HG02884 (cell line): ENCODE measurements at regions not wholly inside any gene's neighbourhood (a gene's known extent, or its start where the extent isn't known, plus 50 kb on each side); places are given as distances from the start of the nearest gene placed in this dataset.
A peak's percentile ranks its signal among the peaks of the same experiment; 100 is the strongest.

Source experiments
- ATAC-seq: cut with Tn5 transposase; IDR thresholded peaks from one replicate; pipeline ENCODE4 v1.9.1; 2021; ENCODE audit warnings: mild to moderate bottlenecking, moderate library complexity; ENCODE audit not compliant: unreplicated experiment

DNA sequence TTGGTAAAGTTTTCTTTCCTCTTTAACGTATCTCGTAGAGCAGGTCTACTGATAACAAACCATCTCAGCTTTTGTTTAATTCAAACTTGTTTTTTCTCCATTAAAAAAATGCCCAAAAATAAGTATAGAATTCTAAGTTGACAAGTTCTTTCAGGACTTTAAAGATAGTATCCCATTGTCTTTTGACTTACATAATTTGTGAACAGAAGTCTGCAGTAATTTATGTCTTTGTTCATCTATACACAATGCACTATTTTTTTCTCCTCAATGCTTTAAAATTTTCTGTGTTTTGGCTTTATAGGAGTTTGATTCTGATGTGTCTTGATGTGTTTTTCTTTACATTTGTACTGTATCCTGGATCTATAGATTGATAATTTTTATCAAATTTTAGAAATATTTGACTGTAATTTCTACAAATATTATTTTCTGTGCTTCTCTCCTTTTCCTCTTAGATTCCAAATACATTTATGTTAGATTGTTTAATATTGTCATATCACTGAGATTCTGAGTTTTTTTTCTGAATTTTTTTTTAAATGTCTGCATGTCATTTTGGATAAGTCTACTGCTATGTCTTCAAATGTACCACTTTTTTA is 143.3 kb downstream of the FTCDNL1 start:
- ATAC-seq = no peak

DNA sequence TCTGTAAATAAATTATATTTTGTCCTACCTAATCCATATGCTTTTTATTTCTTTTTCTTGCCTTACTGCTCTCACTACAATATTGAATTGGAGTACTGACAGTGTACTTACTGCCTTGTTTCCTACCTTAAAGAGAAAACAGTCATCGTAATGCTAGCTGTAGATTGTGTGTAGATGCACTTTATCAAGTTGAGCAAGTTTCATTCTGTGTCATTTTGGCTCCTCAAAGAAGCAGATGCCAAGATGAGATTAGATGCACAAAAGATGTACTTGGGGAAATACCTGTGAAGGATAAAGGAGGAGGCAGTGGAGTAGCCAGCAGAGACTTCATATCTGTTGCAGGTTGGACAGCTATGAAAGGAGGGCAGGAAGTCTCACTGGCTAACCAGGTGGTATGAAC is 145.5 kb downstream of the FTCDNL1 start:
- ATAC-seq = no peak

DNA sequence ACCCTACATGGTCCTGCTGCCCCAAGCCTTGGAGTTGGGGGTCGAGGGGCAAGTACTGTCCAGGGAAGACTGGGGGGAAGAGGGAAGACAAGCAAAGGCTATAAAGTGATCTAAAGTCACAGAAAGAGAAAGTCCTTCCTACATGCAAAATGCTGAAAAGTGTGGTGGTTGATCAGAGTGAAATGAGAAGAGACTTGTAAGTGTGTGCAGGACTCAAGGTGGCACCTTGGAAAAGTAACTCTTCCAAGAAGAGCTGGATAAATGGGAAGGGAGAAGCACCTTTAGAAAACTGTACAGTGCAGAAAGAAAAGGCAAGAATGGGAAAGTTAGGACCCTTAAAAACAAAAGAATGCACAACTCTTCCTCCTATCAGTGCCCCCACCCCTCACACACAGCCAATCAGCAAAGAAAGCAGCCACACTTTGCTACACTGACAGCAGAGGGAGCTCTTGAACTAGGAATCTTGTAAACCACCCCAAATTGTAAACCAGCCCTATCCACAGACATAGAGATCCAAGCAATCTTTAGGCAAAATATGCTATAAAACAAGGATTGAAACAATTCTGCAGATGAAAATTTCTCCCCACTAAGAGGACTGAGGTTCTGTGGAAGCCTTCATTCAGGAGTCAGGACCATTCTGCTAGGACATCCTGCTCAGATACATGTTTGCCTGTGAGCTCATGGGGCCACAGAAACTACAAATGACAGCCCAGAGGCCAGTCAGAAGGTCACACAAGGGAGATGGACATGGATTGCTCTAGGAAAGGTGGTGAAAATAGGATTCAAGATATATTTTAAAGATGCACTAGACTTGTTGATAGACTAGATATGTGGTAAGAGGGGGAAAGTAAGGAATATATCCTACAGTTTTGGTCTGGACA is 146.4 kb downstream of the FTCDNL1 start:
- ATAC-seq = no peak

DNA sequence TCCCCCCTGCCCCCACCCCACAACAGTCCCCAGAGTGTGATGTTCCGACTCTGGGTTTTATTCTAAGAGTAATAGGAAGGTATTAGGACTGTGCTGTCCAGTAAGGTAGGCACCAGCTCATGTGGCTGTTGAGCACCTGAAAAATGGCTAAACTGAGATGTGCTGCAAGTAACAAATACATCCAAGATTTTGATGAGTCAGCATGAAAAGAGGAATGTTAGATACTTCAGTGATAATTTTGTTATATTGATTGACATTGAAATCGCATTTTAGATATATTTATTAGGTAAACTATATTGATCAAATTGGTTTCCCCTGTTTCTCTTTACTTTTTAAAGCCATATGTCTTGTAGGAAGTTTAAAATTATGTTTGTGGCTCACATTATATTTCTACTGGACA is 147.8 kb downstream of the FTCDNL1 start:
- no peak for ATAC-seq

DNA sequence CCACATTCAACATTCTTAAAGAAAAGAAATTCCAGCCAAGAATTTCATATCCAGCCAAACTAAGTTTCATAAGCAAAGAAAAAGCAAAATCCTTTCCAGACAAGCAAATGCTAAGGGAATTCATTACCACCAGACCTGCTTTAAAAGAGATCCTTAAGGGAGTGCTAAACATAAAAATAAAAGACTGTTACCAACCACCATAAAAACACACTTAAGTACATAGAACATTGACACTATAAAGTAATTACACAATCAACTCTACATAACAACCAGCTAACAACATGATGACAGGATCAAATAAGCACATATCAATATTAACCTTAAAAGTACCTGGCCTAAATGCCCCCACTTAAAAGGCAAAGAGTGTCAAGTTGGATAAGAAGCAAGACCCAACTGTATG is 153.5 kb downstream of the FTCDNL1 start:
- no peak for ATAC-seq

DNA sequence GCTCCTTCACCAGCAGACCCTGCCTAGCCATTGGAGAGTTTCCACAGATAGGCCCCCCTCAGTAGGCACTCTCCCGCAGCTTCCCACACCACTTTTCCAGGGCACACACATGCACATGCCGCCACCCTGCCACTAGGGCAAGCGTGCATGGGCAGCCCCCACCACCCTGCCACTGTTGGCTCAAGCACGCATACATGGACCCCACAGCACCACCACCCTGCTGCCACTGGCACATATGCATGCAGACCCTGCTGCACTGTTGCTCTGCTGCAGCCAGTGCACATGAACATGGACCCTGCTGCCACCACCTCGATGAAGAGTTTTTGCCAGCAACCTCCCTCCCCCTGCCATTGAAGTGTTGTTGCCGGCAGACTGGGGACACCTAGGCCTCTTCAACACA is 154.9 kb downstream of the FTCDNL1 start:
- ATAC-seq = no peak

DNA sequence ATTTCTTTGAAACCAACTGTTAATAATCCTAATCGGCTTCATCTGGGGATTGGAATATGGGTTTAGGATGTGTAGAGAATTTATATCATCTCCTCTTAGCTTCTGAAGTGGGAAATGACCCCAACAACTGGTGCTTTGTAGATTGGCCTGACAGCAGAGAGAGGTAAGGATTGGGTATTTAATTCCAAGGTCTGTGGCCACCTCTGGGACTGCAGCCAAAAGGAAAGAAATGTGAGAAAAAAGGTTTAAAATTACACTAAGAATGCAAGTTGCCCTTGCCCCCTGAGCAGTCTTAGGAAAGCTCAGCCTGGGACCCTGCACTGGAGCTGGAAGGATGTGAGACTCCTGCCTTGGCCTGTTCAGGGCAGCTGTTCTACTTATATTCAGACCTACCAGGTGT is 157.1 kb downstream of the FTCDNL1 start:
- no peak for ATAC-seq

DNA sequence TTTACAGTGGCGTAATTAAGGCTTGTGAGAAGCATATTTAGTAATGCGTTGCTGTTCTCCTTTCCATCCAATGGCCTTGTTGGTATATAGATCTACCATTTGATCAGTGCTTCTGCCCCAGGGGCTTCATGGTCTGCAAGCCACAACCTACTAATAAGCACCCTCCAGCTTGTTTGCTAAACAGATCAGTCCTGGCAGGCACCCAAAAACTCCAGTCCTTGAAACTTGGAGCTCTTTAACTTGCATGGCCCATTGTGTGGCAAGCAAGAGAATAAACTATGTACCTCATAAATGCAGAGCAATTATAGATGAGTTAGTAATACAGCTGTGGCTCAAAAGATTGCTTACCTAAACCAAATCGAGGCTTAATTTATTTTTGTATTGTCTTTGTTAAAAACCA is 158.5 kb downstream of the FTCDNL1 start:
- no peak for ATAC-seq

DNA sequence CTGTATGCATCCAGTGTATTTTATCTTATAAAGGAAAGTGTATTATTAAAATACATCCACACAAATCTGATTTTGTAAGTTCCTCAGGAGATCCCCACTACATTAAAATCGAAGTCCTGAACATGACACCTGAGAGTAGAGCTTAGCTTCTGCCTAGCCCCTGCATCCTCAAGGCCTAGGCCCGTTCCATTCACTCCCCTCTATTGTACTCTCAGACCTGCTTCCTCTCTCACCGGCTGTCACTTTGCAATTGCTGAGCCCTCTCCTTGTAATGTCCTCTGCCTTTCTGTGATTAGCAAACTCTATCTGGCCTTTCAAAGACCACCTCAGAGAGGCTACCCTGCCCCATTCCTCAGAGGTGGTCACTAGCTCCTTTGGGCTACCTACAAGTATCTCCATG is 160.8 kb downstream of the FTCDNL1 start:
- ATAC-seq = no peak

DNA sequence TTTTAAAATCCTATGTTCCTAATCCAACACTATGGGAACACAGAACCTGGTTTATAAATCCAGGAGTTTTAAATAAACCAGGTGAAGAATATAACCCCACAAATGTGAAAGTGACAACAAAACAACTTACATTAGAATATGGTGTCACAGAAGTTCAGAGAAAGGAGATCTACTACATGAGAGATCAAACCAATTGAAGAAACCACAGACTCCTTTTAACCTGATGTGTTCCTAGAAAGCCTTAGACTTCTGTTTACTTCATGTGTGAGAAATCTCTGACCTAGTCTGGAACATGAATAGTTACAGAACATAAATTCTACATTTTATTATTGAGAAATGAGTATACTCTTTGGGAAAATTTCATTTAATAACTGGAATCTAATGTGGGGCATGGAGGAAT is 165.3 kb downstream of the FTCDNL1 start:
- ATAC-seq = no peak

DNA sequence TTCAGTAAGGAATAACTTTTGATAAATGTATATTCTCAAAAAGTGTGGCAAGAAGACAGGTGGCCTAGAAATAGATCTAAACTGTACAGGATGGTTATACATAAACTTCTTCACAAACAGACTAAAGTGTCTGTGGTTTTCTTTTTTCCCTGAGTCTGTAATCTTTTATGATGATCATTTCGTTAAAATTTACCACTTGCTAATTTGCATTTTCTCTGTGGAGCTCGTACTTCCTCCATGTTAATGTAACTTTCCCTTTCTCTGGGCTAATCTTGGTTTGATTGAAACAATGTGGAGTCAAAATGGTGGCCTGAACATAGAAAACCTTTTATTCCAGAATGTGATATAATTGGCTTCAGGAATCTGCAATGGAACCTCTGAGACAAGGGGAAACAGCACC is 166.2 kb downstream of the FTCDNL1 start:
- no peak for ATAC-seq

DNA sequence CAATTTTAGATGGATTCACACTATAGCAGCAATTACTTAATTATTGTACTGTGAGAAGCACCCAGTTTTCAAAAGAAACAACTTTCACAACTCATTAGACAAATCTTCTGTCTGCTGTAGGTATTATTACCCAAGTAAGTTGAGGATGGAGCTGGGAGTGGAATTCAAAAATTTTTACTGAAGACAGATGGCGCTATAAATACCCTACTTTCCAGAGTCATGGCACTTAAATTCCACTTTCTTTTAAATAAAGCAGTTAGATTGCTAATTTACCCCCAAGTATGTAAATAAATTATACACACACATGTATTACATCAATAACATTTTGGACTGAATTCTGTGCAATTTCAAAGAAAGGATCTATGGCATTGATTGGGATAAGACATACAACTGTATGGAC is 166.8 kb downstream of the FTCDNL1 start:
- ATAC-seq = no peak

DNA sequence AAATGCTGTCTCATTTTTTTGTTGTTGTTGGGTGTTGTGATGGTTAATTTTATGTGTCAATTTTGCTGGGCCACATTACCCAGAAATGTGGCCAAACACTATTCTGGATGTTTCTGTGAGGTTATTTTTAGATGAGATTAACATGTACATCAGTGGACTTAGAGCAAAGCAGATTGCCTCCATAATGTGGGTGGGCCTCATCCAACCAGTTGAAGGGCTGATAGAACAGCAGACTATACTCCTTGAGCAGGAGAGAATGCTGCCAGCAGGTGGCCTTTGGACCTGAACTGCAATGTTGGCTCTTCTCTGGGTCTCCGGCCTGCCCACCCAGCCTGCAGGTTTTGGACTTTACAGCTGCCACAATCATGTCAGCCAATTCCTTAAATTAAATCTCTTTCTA is 169.0 kb downstream of the FTCDNL1 start:
- no peak for ATAC-seq

DNA sequence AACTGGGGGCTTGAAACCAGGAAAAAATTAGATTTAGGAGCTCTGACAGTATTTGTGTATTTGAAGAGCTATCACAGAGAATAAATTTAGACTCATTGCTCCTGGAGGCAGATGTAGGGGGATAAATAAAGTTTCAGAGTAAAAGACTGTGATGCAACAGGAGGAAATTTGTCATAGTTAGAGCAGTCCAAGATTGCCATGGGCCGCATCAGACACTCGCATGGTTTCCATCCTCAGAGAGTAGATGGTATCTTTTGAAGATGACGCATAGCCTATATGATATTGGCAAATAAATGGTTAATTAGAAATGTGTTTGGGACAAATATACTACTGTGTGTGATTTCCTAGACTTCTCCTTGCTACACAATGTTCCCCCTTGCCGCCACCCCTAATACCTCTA is 170.5 kb downstream of the FTCDNL1 start:
- no peak for ATAC-seq

DNA sequence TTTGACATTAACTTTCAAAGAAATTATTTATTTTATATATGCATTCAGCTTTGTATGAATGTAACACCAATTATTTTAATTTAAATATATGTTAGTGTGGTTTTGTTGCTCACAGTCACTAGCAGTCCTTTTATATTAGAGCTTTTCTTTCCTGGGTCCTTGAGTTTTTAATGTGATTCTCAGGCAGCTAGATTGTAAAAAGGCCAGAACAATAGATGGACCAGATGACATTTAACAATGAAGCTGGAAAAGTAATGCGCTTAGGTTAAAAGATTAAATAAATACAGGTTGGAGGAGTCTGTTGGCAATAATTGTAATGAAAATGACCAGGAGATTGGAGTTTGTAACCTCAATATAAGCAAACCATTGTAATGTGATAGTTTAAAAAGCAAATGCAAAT is 171.1 kb downstream of the FTCDNL1 start:
- no peak for ATAC-seq

DNA sequence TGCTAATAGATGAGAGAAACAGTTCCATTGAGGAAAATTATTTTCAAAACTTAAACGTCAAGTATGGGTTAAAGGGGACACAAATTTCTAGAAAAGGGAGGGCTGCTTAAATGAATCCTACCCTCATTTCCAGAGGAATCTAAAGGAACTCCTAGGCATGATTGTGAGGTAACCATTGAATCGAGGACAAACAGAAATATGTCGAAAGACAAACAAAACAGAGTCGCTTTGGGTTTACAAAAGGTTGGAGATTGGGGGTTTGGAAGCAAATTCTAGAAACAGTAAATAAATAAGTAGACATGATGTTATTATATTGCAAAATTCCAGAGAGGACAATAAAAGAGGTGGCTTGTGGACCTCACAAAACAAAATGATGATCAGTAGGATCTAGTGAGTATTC is 173.1 kb downstream of the FTCDNL1 start:
- ATAC-seq = no peak

DNA sequence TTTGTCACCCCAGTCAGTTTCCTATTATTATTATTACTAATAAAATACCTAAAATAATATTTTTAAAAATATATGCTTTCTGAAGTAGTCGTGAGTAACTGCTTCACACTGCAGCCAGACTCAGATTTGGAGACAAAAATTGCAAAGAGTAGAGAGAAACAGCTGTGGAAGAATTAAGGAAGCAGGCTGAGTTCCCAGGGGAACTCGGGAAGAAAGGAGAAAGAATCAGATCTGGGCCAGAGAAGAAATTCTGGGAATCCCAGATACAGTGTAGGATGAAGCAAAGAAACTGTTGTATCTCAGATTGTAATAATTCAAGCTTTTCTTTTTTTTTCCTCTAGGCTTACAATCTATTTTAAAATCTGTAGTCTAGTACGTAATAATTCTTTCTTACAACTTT is 182.3 kb downstream of the FTCDNL1 start:
- ATAC-seq = no peak

DNA sequence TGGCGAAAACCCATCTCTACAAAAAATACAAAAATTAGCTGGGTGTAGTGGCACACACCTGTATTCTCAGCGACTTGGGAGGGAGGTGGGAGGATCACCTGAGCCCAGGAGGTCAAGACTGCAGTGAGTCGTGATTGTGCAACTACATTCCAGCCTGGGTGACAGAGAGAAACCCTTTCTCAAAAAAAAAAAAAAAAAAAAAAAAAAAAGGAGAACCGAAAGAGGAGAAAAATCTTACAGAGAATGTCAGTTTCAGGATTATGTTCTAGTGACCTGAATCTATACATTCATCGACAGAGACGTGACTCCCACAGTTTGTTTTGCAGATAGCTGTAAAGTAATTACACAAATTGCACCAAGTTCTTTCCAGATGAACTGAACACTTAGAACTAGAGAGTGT is 187.8 kb downstream of the FTCDNL1 start:
- ATAC-seq = peak; percentile 79

DNA sequence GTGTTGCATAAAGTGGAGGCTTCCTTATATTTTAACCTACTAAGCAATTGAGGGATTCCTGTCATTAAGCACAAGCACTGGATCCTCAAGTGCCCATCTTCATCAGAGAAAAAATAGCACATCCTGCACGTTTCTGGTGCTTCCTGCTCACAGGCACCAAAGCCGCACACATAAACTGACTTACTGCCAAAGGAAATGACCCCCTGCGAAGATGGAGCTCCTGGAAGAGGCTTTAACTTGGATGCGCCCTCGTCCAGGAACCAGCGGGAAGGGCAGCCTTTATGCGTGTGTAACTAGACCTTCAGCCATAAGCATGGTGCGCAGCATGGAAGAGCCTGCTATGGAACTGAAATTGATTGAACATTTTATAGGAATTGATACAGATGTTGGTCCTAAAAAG is 188.7 kb downstream of the FTCDNL1 start:
- no peak for ATAC-seq

DNA sequence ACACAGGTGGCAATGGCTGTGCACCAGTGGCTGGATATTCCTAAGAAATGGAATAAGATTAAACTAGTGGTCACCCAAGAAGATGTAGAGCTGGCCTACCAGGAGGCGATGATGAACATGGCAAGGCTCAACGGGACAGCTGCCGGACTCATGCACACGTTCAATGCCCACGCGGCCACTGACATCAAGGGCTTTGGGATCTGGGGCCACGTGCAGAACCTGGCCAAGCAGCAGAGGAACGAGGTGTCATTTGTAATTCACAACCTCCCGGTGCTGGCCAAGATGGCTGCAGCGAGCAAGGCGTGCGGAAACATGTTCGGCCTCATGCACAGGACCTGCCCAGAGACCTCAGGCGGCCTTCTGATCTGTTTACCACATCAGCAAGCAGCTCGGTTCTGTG is 190.8 kb downstream of the FTCDNL1 start:
- no peak for ATAC-seq

DNA sequence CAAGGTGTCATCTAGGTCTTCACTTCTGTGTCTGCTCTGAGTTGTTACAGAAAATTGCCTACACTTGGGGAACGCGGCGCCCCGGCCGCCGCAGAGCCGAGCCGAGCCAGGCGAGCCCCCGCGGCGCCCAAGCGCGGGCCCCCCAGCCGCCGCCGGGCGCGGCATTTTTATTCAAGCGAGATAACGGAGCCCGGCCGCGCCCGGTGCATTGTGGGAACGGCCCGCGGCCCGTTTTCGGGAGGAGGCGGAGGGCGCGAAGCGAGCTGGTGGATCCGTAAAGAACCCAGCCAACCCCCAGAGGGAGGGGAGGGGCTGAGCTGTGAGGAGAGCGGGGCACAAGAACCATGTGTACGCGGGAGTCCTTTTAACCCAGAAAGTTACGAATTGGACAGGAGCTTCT is 191.8 kb downstream of the FTCDNL1 start:
- ATAC-seq = no peak

DNA sequence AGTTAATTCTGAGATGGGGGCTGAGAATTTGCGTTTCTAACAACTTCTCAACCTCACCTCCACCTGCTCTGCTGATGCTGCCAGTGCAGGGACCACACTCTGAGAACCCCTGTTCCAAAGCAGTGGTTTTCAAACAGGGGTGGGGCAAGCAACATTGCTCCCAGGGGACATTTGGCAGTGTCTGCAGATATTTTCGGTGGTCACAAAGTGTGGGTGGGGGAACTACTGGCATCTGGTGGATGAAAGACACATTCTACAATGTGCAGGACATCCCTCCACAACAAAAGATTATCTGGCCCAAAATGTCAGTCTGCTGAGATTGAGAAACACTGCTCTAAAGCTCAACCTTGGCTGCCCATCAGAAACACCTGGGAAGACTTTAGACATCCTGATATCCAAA is 188.7 kb upstream of the SATB2 start:
- ATAC-seq = peak; percentile 96

DNA sequence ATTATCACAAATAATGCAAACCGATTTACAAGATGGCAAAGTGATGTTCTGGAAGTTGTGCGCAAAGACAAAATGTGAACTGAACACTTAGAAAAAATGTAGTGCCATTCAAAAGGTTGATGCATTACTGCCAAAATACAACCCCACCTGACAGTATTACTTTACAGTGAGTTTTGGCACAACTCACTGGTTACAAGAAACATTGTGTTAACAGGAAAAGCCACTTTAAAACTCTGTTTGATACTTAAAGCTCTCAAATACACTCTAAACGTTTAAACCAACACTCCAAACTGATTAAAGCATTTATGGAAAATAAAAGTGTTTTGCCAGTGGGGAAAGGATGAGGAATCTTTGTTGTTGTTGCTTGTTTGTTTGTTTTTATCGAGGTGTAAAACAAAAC is 173.4 kb upstream of the SATB2 start:
- no peak for ATAC-seq
